Sigmoid colon (tissue), 6 donors: ENCODE measurements at regions not wholly inside any gene's neighbourhood (a gene's known extent, or its start where the extent isn't known, plus 50 kb on each side); places are given as distances from the start of the nearest gene placed in this dataset.

Experiments used
- DNase-seq: peaks from one replicate; pipeline ENCODE4 v3.0.0-alpha.2; 2019
- H3K27ac ChIP-seq, 4 donors: fragments of 200-600 bp; sonication (generic); one replicate each; pipeline ENCODE4 v1.5.1; 2016 to 2019; ENCODE audit warnings: mild to moderate bottlenecking in 1 of 4
- H3K27me3 ChIP-seq, 3 donors: fragments of 200-600 bp; sonication (generic); one replicate each; pipeline ENCODE4 v1.5.1; 2019; ENCODE audit warnings: mild to moderate bottlenecking in 1 of 3
- H3K36me3 ChIP-seq, 4 donors: fragments of 200-600 bp; sonication (generic); one replicate each; pipeline ENCODE4 v1.5.1; 2016 to 2019
- H3K4me1 ChIP-seq, 4 donors: fragments of 200-600 bp; sonication (generic); one replicate each; pipeline ENCODE4 v1.5.1; 2017 to 2019
- H3K4me3 ChIP-seq, 4 donors: fragments of 200-600 bp; sonication (generic); one replicate each; pipeline ENCODE4 v1.5.1; 2017 to 2019; ENCODE audit warnings: mild to moderate bottlenecking in 2 of 4, moderate library complexity in 1 of 4
- H3K9me3 ChIP-seq, 4 donors: fragments of 200-600 bp in 3 of 4; sonication (generic) in 3 of 4; one replicate each; pipeline versions ENCODE4 v1.5.1 to v1.6.1; 2013 to 2019
- EP300 ChIP-seq, 4 donors: sonication (generic); formaldehyde crosslinking; IDR thresholded peaks; one replicate each; pipeline ENCODE4 v1.6.1; 2017; ENCODE audit warnings: antibody characterized with exemption in 4 of 4
- POLR2A ChIP-seq, 2 donors: fragments of 450-650 bp; IDR thresholded peaks; one replicate each; pipeline ENCODE4 v1.6.1; 2016; ENCODE audit warnings: antibody characterized with exemption in 2 of 2, mild to moderate bottlenecking in 2 of 2, moderate library complexity in 2 of 2
- POLR2AphosphoS5 ChIP-seq, 4 donors: sonication (generic); formaldehyde crosslinking; IDR thresholded peaks; one replicate each; pipeline ENCODE4 v1.6.1; 2017; ENCODE audit warnings: antibody characterized with exemption in 4 of 4
- WGBS, 2 donors: extraction: QIAGEN DNeasy Blood & Tissue Kit; methylation state at CpG; one replicate each; pipeline ENCODE4 v1.1.7; 2013; 5-methylcytosine and 5-hydroxymethylcytosine counted together
- intact Hi-C: fragments of 100-400 bp; cut with DNase I; formaldehyde crosslinking; loops from one replicate; pipeline ENCODE4 v1.15.1; 2023
- TF ChIP-seq, protein P1 (sequence below), 4 experiments: fragments of 450-650 bp in 3 of 4; fragments of 200-600 bp in 1 of 4; IDR thresholded peaks; one replicate each; pipeline ENCODE4 v1.5.1; 2016 to 2019; ENCODE audit warnings: antibody characterized with exemption in 4 of 4, mild to moderate bottlenecking in 3 of 4, moderate library complexity in 2 of 4
- donor health status: healthy with polysubstance abuse.
- donor health status: healthy.

GRCh38 chr3:44020143-44020542 is 221.5 kb upstream of the TOPAZ1 start:
- no peak for TF ChIP-seq POLR2AphosphoS5 (IDR thresholded peaks at IDR 0.05)
- DNase-seq, result no peak
- H3K27me3 ChIP-seq, result peaks cover 4 to 51% (median 18%) of the 10 kb centered on the region in 3 donors
- intact Hi-C loops, result no loop called here
- H3K27ac ChIP-seq, result no peak overlapping the region
- no peaks in the 10 kb centered on the region for H3K9me3 ChIP-seq
- H3K36me3 ChIP-seq, result no peaks in the 10 kb centered on the region
- no peak overlapping the region for H3K4me3 ChIP-seq
- WGBS, 2 donors, result 16 to 74% methylated on average over 1 of the region's 1 CpG
- peaks cover 0 to 10% (median 9%) of the 10 kb centered on the region in 4 donors for H3K4me1 ChIP-seq

DNA sequence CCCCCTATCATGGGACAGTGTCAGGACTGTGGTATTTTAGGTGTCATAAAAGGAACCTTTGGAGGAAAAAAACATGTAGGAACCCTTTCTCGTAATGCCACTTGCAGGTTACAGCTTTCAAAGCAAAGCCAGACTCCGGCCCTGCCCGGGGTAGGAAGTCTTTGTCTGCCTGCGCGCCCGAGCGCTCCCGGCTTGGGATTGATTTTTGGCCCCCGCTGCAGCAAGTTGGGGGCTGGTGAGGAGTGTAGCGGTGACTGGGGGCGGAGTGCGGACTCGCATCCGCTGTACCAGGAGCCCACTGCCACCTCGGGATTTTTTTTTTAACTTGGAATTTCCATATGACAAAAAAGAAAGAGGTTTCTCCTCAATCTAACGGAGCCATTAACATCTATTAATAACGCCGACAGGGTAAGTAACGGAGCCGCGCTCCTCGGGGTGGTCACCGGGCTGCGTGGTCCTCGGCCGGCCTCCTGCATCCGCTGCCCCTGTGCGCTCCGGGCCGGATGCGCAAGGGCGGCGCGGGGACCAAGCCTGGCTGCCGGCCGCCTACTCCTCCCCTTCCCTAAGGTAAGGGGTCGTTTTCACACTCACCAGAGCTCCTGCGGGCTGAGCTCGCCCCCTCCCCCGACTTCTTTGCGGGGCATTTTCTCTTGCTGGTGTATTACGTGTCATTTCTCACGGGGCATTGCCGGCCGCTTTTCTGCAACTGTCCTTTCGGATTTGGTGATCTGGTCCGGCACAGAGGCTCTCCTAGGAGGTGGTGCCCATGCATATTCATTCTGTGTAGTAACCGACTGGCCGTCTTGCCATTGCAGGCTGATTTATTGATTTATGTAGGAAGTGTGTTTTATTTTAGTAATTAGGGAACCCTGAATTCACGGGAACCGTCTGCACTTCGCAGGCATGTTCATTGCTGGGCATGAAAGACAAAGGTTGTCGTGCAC is 219.8 kb upstream of the TOPAZ1 start:
- Histone ChIP-seq H3K27ac (no peak overlapping the region), H3K4me1 (peaks cover 0 to 10% (median 9%) of the 10 kb centered on the region in 4 donors), H3K4me3 (peak overlapping the region in 1 of 4 donors; percentile 28), H3K36me3 (no peaks in the 10 kb centered on the region), H3K9me3 (no peaks in the 10 kb centered on the region), H3K27me3 (peaks cover 4 to 51% (median 18%) of the 10 kb centered on the region in 3 donors)
- TF ChIP-seq POLR2AphosphoS5 (IDR thresholded peaks at IDR 0.05), result no peak
- no peak for TF ChIP-seq POLR2A (IDR thresholded peaks at IDR 0.05)
- TF ChIP-seq EP300 (IDR thresholded peaks at IDR 0.05), result no peak
- TF ChIP-seq, protein P1, sequence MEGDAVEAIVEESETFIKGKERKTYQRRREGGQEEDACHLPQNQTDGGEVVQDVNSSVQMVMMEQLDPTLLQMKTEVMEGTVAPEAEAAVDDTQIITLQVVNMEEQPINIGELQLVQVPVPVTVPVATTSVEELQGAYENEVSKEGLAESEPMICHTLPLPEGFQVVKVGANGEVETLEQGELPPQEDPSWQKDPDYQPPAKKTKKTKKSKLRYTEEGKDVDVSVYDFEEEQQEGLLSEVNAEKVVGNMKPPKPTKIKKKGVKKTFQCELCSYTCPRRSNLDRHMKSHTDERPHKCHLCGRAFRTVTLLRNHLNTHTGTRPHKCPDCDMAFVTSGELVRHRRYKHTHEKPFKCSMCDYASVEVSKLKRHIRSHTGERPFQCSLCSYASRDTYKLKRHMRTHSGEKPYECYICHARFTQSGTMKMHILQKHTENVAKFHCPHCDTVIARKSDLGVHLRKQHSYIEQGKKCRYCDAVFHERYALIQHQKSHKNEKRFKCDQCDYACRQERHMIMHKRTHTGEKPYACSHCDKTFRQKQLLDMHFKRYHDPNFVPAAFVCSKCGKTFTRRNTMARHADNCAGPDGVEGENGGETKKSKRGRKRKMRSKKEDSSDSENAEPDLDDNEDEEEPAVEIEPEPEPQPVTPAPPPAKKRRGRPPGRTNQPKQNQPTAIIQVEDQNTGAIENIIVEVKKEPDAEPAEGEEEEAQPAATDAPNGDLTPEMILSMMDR (IDR thresholded peaks at IDR 0.05), result no peak
- 3 to 16% methylated on average over 53 of the region's 53 CpGs for WGBS, 2 donors
- intact Hi-C loops, result no loop called here
- DNase-seq, result no peak

DNA sequence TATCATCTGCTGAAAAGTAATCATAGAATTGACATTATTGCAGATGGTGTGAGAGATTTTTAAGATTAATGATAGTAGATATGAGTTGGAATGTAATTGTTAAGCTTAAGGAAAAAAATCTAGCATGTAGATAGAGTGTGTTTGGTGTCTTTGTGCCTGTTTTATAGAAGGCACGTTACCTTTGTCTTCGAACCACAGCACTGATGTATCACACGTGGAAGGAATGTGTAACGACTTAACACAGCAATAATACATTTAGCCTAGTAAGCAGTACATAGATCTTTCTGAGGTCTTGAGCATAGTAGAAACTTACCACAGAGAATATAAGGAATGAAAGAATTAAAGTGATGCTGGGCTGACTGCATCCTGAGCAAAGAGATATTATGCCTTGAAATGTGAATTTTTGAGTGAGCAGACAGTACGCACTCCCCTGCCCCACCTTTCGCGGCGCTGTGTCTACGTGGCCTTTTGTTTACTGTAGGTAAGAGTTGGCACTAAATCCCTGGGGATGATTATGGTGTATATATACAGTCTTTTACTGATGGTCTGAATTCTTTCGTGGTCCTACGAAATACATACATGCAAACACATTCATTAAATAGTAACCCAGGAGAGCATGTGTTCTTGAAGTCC is 217.6 kb upstream of the TOPAZ1 start:
- Histone ChIP-seq H3K36me3 (no peaks in the 10 kb centered on the region), H3K9me3 (no peaks in the 10 kb centered on the region), H3K27me3 (peaks cover 4 to 52% (median 18%) of the 10 kb centered on the region in 3 donors), H3K4me1 (peaks cover 0 to 10% (median 9%) of the 10 kb centered on the region in 4 donors), H3K27ac (no peak overlapping the region), H3K4me3 (no peak overlapping the region)
- intact Hi-C loops, result no loop called here
- WGBS, 2 donors, result 64 to 73% methylated on average over 11 of the region's 11 CpGs
- TF ChIP-seq, protein P1 (IDR thresholded peaks at IDR 0.05), result no peak
- TF ChIP-seq EP300 (IDR thresholded peaks at IDR 0.05) (no peak), POLR2A (IDR thresholded peaks at IDR 0.05) (no peak), POLR2AphosphoS5 (IDR thresholded peaks at IDR 0.05) (no peak)
- DNase-seq, result no peak

DNA sequence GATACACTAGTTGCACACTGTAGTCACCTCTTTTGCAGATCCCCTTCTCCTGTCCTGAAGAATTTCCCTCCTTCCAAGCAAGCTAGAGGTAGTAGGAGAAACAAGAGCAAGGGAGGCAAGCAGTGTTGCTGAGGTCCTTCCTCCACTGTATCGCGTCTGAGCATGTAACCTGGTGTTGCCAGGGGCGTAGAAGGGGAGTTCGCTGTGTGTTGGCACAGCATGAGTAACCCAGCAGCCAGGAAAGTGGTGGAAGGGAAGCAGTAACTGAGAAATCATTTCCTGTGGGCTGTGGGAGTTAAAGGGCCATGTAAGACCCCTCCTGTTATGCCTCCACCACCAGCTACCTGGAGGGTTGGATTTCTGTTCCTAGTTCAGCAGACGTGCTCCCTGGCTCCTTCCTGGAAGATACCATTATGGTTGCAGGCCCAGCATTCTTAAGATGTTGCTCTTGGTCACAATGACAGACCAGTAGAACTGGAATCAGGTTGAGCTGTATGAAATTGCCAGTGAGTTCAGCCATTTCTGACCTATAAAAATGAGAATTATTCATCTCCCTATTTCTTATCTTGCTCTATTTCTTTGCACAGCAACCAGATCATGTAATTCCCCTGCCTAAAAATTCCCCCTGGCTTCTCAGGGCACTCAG is 215.3 kb upstream of the TOPAZ1 start:
- WGBS, 2 donors, result 58 to 83% methylated on average over 5 of the region's 5 CpGs
- Histone ChIP-seq H3K36me3 (no peaks in the 10 kb centered on the region), H3K4me1 (peaks cover 0 to 10% (median 9%) of the 10 kb centered on the region in 4 donors), H3K9me3 (no peaks in the 10 kb centered on the region), H3K27me3 (peaks cover 4 to 36% (median 11%) of the 10 kb centered on the region in 3 donors), H3K4me3 (no peak overlapping the region), H3K27ac (no peak overlapping the region)
- intact Hi-C loops, result no loop called here
- no peak for TF ChIP-seq POLR2AphosphoS5 (IDR thresholded peaks at IDR 0.05)
- TF ChIP-seq POLR2A (IDR thresholded peaks at IDR 0.05), result no peak
- TF ChIP-seq, protein P1 (IDR thresholded peaks at IDR 0.05), result no peak
- no peak for TF ChIP-seq EP300 (IDR thresholded peaks at IDR 0.05)
- DNase-seq, result no peak

DNA sequence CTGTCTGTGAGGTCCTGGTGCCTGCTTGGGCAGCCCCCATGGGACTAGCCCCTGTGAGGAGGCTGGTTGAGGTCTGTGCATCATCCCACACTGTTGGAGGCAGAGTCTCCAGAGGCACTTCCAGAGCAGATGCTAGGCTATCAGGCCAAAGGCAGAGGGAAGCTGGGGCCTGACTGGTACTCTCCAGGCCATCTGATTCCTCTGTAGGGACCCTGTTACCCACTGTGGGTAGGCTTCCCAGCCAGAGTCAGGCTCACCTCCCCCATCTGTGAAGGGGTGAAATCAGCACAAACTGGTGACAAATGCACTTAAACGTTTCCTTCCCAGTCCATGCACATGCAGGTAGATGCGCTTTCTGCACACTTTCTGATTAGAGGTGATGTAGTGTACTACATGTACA is 212.6 kb upstream of the TOPAZ1 start:
- TF ChIP-seq, protein P1 (IDR thresholded peaks at IDR 0.05), result no peak
- TF ChIP-seq POLR2A (IDR thresholded peaks at IDR 0.05), result no peak
- no peak overlapping the region for H3K27ac ChIP-seq
- WGBS, 2 donors, result 85 to 87% methylated on average over 2 of the region's 2 CpGs
- H3K36me3 ChIP-seq, result no peaks in the 10 kb centered on the region
- no peaks in the 10 kb centered on the region for H3K9me3 ChIP-seq
- H3K4me3 ChIP-seq, result no peak overlapping the region
- peaks cover 0 to 11% (median 0%) of the 10 kb centered on the region in 3 donors for H3K27me3 ChIP-seq
- intact Hi-C loops, result no loop called here
- H3K4me1 ChIP-seq, result no peaks in the 10 kb centered on the region
- DNase-seq, result no peak
